ENCODE measurements at regions not wholly inside any gene's neighbourhood (a gene's known extent, or its start where the extent isn't known, plus 50 kb on each side); places are given as distances from the start of the nearest gene placed in this dataset.
"Not testable (repeated sequence)": the region's sequence is repeated elsewhere in the genome, so short reads cannot be mapped to it uniquely, and the experiment has no call there.

DNA sequence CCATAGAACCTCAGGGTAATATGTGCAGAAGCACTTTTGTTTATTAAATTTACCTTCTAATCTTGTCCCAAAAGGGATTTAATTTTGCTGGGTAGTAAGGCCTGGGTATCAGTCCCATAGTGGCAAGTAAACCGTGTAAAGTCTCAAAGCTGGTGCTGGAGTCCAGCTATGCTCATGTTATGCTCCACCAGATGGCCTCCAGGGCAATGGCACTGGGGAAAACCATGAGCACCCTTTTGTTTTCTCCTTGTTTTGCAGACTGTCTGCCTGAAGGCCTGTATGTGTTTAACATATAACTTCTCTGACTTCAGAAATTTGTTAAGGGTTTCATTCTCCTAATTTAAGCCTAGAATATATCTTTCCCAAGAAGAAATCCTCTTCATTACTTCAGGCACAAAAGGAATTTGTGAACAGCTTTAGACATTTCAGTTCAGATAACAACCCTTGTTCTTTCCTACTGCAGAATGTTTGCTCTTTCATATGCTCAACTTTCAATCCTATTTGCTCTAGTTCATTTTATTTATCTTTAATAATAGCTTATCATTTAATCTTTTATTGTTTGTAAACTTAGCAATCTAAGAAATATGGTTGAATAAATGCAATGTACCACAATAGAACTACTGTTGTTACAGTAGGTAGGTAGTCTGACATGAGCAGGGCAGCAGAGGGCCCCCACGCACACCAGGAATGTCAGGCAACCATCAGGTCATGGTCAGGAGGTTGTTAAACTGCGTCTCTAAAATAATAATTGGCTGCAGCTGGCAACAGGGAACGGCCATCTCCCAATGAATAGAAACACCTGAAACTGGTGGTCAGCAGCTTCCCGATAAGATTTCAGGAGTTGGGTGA, 162.8 kb downstream of the TENT5A start:
- TF ChIP-seq, protein P1, sequence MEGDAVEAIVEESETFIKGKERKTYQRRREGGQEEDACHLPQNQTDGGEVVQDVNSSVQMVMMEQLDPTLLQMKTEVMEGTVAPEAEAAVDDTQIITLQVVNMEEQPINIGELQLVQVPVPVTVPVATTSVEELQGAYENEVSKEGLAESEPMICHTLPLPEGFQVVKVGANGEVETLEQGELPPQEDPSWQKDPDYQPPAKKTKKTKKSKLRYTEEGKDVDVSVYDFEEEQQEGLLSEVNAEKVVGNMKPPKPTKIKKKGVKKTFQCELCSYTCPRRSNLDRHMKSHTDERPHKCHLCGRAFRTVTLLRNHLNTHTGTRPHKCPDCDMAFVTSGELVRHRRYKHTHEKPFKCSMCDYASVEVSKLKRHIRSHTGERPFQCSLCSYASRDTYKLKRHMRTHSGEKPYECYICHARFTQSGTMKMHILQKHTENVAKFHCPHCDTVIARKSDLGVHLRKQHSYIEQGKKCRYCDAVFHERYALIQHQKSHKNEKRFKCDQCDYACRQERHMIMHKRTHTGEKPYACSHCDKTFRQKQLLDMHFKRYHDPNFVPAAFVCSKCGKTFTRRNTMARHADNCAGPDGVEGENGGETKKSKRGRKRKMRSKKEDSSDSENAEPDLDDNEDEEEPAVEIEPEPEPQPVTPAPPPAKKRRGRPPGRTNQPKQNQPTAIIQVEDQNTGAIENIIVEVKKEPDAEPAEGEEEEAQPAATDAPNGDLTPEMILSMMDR (IDR thresholded peaks at IDR 0.05; ENCODE audit: borderline replicate concordance, control extremely low read depth, extremely low read depth, insufficient read depth, missing control alignments) = no peak
- DNase-seq (ENCODE audit: low spot score) = no peak
- in situ Hi-C loops (cut with MboI; ENCODE audit: low sequenced_read_pairs, unreplicated experiment) = no loop called here

GRCh38 chr6:81585686-81586085, 166.8 kb downstream of the TENT5A start:
- in situ Hi-C loops (cut with MboI; ENCODE audit: low sequenced_read_pairs, unreplicated experiment); DNase-seq (ENCODE audit: low spot score): not testable (repeated sequence)

DNA sequence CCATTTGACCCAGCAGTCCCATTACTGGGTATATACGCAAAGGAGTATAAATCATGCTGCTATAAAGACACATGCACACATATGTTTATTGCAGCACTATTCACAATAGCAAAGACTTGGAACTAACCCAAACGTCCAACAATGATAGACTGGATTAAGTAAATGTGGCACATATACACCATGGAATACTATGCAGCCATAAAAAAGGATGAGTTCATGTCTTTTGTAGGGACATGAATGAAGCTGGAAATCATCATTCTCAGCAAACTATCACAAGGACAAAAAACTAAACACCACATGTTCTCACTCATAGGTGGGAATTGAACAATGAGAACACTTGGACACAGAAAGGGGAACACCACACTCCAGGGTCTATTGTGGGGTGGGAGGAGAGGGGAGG, 168.3 kb downstream of the TENT5A start:
- in situ Hi-C loops (cut with MboI; ENCODE audit: low sequenced_read_pairs, unreplicated experiment) = not testable (repeated sequence)

DNA sequence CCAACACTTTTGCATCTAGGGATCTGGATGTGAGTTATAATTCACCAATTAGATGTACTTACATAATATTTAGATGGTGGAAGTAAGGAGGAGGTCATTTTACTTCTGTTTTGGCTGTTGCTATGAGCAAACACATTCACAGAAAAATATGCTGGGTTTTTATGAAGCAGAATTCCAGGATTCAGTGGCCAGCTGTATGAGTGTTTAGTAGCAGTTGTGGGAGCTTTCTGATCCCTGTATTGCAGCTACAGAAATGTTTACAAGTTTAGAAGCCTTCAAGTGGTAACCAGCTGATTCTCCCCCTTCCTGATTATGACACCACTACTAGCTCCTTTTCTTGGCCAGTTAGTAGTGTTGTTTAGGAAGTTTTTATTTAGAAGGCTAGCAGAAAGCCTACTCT, 177.0 kb downstream of the TENT5A start:
- TF ChIP-seq, protein P1 (IDR thresholded peaks at IDR 0.05; ENCODE audit: borderline replicate concordance, control extremely low read depth, extremely low read depth, insufficient read depth, missing control alignments) = no peak
- in situ Hi-C loops (cut with MboI; ENCODE audit: low sequenced_read_pairs, unreplicated experiment) = no loop called here
- no peak for DNase-seq (ENCODE audit: low spot score)

More for the DNA sequence above, 168.3 kb downstream of the TENT5A start:
- not testable (repeated sequence) for DNase-seq (ENCODE audit: low spot score)

DNA sequence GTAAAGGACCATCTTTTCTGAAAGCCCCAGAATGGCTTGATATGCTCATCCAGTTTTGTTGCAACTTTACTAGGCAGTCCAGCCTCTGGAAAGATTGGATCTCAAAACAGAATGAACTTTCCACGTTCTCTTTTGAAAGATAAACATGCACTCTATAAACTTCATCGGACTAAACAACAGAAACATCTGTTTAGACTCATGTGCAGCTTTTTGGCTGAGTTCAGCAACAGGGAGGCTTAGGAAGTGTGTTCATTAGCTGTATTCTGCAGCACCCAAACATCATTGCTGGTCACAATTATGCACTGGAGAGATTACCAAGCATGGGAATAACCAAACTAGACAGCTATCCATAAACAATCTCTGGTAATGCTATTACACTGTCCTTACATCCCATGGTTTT, 180.5 kb downstream of the TENT5A start:
- DNase-seq (ENCODE audit: low spot score) = no peak
- in situ Hi-C loops (cut with MboI; ENCODE audit: low sequenced_read_pairs, unreplicated experiment) = no loop called here
- TF ChIP-seq, protein P1 (IDR thresholded peaks at IDR 0.05; ENCODE audit: borderline replicate concordance, control extremely low read depth, extremely low read depth, insufficient read depth, missing control alignments) = no peak

- in situ Hi-C loops (cut with MboI; ENCODE audit: low sequenced_read_pairs, unreplicated experiment) = no loop called here
- no peak for DNase-seq (ENCODE audit: low spot score)
These were observed 181.8 kb downstream of the TENT5A start for GRCh38 chr6:81570681-81571080.

DNA sequence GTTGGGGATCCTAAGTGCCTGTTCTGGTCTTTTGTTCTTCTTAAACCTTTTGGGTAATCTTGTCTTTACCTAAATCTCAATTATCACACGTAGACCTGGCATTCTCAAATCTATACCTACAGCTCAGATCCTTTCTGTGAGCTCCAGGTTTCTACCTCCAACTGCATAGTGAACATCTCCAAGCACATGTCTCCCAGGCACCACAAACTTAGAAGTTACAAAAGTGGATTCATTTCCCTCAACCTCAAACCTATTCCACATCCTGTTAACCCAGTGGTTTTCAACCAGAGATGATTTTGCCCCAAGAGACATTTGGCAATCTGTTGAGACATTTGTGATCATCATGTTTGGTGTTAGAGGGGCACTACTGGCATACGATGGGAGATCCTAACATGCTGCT, 183.5 kb downstream of the TENT5A start:
- TF ChIP-seq, protein P1 (IDR thresholded peaks at IDR 0.05; ENCODE audit: borderline replicate concordance, control extremely low read depth, extremely low read depth, insufficient read depth, missing control alignments) = no peak
- in situ Hi-C loops (cut with MboI; ENCODE audit: low sequenced_read_pairs, unreplicated experiment) = no loop called here
- DNase-seq (ENCODE audit: low spot score) = no peak

More at GRCh38 chr6:81570681-81571080, 181.8 kb downstream of the TENT5A start:
- TF ChIP-seq, protein P1 (IDR thresholded peaks at IDR 0.05; ENCODE audit: borderline replicate concordance, control extremely low read depth, extremely low read depth, insufficient read depth, missing control alignments) = no peak

Measured in GM13976 (cell line).